Upper lobe of right lung (tissue), 1 donor: ENCODE measurements at regions not wholly inside any gene's neighbourhood (a gene's known extent, or its start where the extent isn't known, plus 50 kb on each side); places are given as distances from the start of the nearest gene placed in this dataset.

Source experiments
- ATAC-seq: fragments of 200-7000 bp; cut with Tn5 transposase; one replicate; pipeline ENCODE4 v1.9.1; 2020; ENCODE audit warnings: mild to moderate bottlenecking, moderate library complexity
- DNase-seq: peaks from one replicate; pipeline ENCODE4 v3.0.0-alpha.2; 2020
- H3K27ac ChIP-seq: fragments of 200-600 bp; one replicate; pipeline ENCODE4 v1.8.0; 2022
- H3K27me3 ChIP-seq: fragments of 200-600 bp; one replicate; pipeline ENCODE4 v1.8.0; 2022; ENCODE audit warnings: mild to moderate bottlenecking
- H3K36me3 ChIP-seq: fragments of 200-600 bp; one replicate; pipeline ENCODE4 v1.8.0; 2022
- H3K4me1 ChIP-seq: fragments of 200-600 bp; one replicate; pipeline ENCODE4 v1.8.0; 2022
- H3K4me3 ChIP-seq: fragments of 200-600 bp; one replicate; pipeline ENCODE4 v1.8.0; 2022; ENCODE audit warnings: mild to moderate bottlenecking
- H3K9me3 ChIP-seq: fragments of 200-600 bp; one replicate; pipeline ENCODE4 v1.8.0; 2022
- CTCF ChIP-seq: fragments of 200-600 bp; IDR thresholded peaks from one replicate; pipeline ENCODE4 v1.8.0; 2022; ENCODE audit warnings: antibody characterized with exemption
- intact Hi-C: fragments of 100-400 bp; cut with DNase I; formaldehyde crosslinking; loops from one replicate; pipeline ENCODE4 v1.11.0; 2022
- donor health status: DM: no; HTN: yes; CAD: no; lungs with severe emphysema.

GRCh38 chr20:58113716-58114115 lies 114.7 kb downstream of the ANKRD60 start:
- no peak for DNase-seq
- intact Hi-C loops = no loop called here
- ATAC-seq = no peak

GRCh38 chr20:58112017-58112781 lies 116.3 kb downstream of the ANKRD60 start:
- H3K36me3 ChIP-seq = no peaks in the 10 kb centered on the region
- H3K4me1 ChIP-seq = no peaks in the 10 kb centered on the region
- intact Hi-C loops = no loop called here
- ATAC-seq (peak; percentile 63), DNase-seq (no peak)
- no peak overlapping the region for H3K4me3 ChIP-seq
- H3K27me3 ChIP-seq = no peaks in the 10 kb centered on the region
- peaks cover 2% of the 10 kb centered on the region for H3K9me3 ChIP-seq
- no peak for TF ChIP-seq CTCF
- no peak overlapping the region for H3K27ac ChIP-seq

More at GRCh38 chr20:58113716-58114115, 114.7 kb downstream of the ANKRD60 start:
- H3K36me3 ChIP-seq = no peaks in the 10 kb centered on the region
- H3K27me3 ChIP-seq = no peaks in the 10 kb centered on the region
- no peaks in the 10 kb centered on the region for H3K4me1 ChIP-seq
- H3K27ac ChIP-seq = no peak overlapping the region
- no peak overlapping the region for H3K4me3 ChIP-seq
- peaks cover 5% of the 10 kb centered on the region for H3K9me3 ChIP-seq
- TF ChIP-seq CTCF = no peak

- Histone ChIP-seq H3K27ac (no peak overlapping the region), H3K4me1 (no peaks in the 10 kb centered on the region), H3K27me3 (no peaks in the 10 kb centered on the region), H3K36me3 (no peaks in the 10 kb centered on the region), H3K9me3 (no peaks in the 10 kb centered on the region), H3K4me3 (no peak overlapping the region)
- DNase-seq (no peak), ATAC-seq (no peak)
- TF ChIP-seq CTCF = no peak
- intact Hi-C loops = no loop called here
Measured at GRCh38 chr20:58111310-58112016, 117.0 kb downstream of the ANKRD60 start.

- Histone ChIP-seq H3K27ac (no peak overlapping the region), H3K4me3 (no peak overlapping the region), H3K9me3 (no peaks in the 10 kb centered on the region), H3K4me1 (no peaks in the 10 kb centered on the region), H3K36me3 (no peaks in the 10 kb centered on the region), H3K27me3 (no peaks in the 10 kb centered on the region)
- ATAC-seq (no peak), DNase-seq (no peak)
- intact Hi-C loops = no loop called here
- no peak for TF ChIP-seq CTCF
Measured at GRCh38 chr20:58109918-58110635, 118.4 kb downstream of the ANKRD60 start.

GRCh38 chr20:58109126-58109880 lies 119.2 kb downstream of the ANKRD60 start:
- Histone ChIP-seq H3K27me3 (no peaks in the 10 kb centered on the region), H3K36me3 (no peaks in the 10 kb centered on the region), H3K4me1 (no peaks in the 10 kb centered on the region), H3K27ac (no peak overlapping the region), H3K9me3 (no peaks in the 10 kb centered on the region), H3K4me3 (no peak overlapping the region)
- intact Hi-C loops = no loop called here
- DNase-seq = no peak
- no peak for TF ChIP-seq CTCF
- no peak for ATAC-seq
